SK-N-SH (cell line): ENCODE measurements at regions not wholly inside any gene's neighbourhood (a gene's known extent, or its start where the extent isn't known, plus 50 kb on each side); places are given as distances from the start of the nearest gene placed in this dataset.
"Not testable (repeated sequence)": the region's sequence is repeated elsewhere in the genome, so short reads cannot be mapped to it uniquely, and the experiment has no call there.

ENCODE experiments used
- CTCF ChIP-seq: fragments of 200-600 bp; sonication (generic); IDR thresholded peaks from 2 replicates; pipeline ENCODE4 v1.6.1; 2017; ENCODE audit warnings: antibody characterized with exemption, mild to moderate bottlenecking, moderate library complexity
- EP300 ChIP-seq, 2 experiments: IDR thresholded peaks; 2 replicates each; pipeline versions ENCODE4 v1.4.0 to v1.6.1; 2012; ENCODE audit warnings: borderline replicate concordance in 1 of 2, low read depth in 1 of 2, low read length in 1 of 2
- FOXM1 ChIP-seq: IDR thresholded peaks from 2 replicates; pipeline ENCODE4 v1.4.0; 2012; ENCODE audit warnings: low read depth, mild to moderate bottlenecking
- GABPA ChIP-seq: IDR thresholded peaks from 2 replicates; pipeline ENCODE4 v1.4.0; 2012; ENCODE audit warnings: low read depth, mild to moderate bottlenecking
- GATA2 ChIP-seq: sonication (generic); formaldehyde crosslinking; IDR thresholded peaks from 2 replicates; pipeline ENCODE4 v1.5.0; 2020; ENCODE audit warnings: mild to moderate bottlenecking, missing genetic modification reagents
- IRF3 ChIP-seq: fragments of 150-350 bp; IDR thresholded peaks from 2 replicates; pipeline ENCODE4 v1.6.1; 2016; ENCODE audit warnings: mild to moderate bottlenecking, low read depth, low read length
- POLR2AphosphoS5 ChIP-seq: IDR thresholded peaks from 2 replicates; pipeline ENCODE4 v1.6.1; 2012; ENCODE audit warnings: low read depth, low read length
- REST ChIP-seq: IDR thresholded peaks from 2 replicates; pipeline ENCODE4 v1.6.1; 2012; ENCODE audit warnings: mild to moderate bottlenecking, low read depth, low read length, moderate library complexity
- SIN3A ChIP-seq: IDR thresholded peaks from 2 replicates; pipeline ENCODE4 v1.6.1; 2012; ENCODE audit warnings: low read depth, mild to moderate bottlenecking, low read length, moderate library complexity, borderline replicate concordance
- TAF1 ChIP-seq: IDR thresholded peaks from 2 replicates; pipeline ENCODE4 v1.6.1; 2012; ENCODE audit warnings: low read depth, mild to moderate bottlenecking, low read length, moderate library complexity, borderline replicate concordance

GRCh38 chr1:145482214-145482860, 56.9 kb upstream of the NBPF20 start:
- TF ChIP-seq CTCF; SIN3A; EP300 (IDR thresholded peaks at IDR 0.05; ENCODE audit: borderline replicate concordance in 1 of 2, low read depth in 1 of 2, low read length in 1 of 2); GABPA; GATA2 (CRISPR knock-in tag); TAF1; IRF3; REST; POLR2AphosphoS5; FOXM1: not testable (repeated sequence)
